Liver (tissue), 8 donors: ENCODE measurements at regions not wholly inside any gene's neighbourhood (a gene's known extent, or its start where the extent isn't known, plus 50 kb on each side); places are given as distances from the start of the nearest gene placed in this dataset.

Experiments used
- DNase-seq: peaks from one replicate; pipeline ENCODE4 v3.0.0-alpha.2; 2017; ENCODE audit warnings: low spot score
- H3K27ac ChIP-seq, 2 donors: one replicate each; pipeline ENCODE4 v1.7.0; 2013; ENCODE audit warnings: inconsistent platforms in 2 of 2, low read length in 2 of 2, control low read depth in 1 of 2, low read depth in 1 of 2, mild to moderate bottlenecking in 1 of 2
- H3K27me3 ChIP-seq, 4 donors: one replicate each; pipeline versions ENCODE4 v1.6.1 to v1.7.0; 2013; ENCODE audit warnings: low read length in 3 of 4, inconsistent platforms in 1 of 4, mild to moderate bottlenecking in 1 of 4, moderate library complexity in 1 of 4; ENCODE audit not compliant: control insufficient read depth in 4 of 4, insufficient read depth in 4 of 4
- H3K36me3 ChIP-seq, 4 donors: one replicate each; pipeline versions ENCODE4 v1.6.1 to v1.7.0; 2013; ENCODE audit warnings: low read length in 3 of 4, mild to moderate bottlenecking in 3 of 4, low read depth in 1 of 4, moderate library complexity in 1 of 4; ENCODE audit not compliant: control insufficient read depth in 4 of 4, insufficient read depth in 3 of 4
- H3K4me1 ChIP-seq, 4 donors: one replicate each; pipeline versions ENCODE4 v1.6.1 to v1.7.0; 2013; ENCODE audit warnings: low read length in 3 of 4, mild to moderate bottlenecking in 3 of 4, moderate library complexity in 1 of 4; ENCODE audit not compliant: control insufficient read depth in 4 of 4, insufficient read depth in 4 of 4
- H3K4me3 ChIP-seq, 3 donors: one replicate each; pipeline versions ENCODE4 v1.6.1 to v1.7.0; 2013; ENCODE audit warnings: low read length in 3 of 3, control low read depth in 1 of 3, low read depth in 1 of 3, mild to moderate bottlenecking in 1 of 3
- H3K9ac ChIP-seq, 2 donors: one replicate each; pipeline ENCODE4 v1.7.0; 2013; ENCODE audit warnings: low read length in 2 of 2, mild to moderate bottlenecking in 2 of 2, moderate library complexity in 2 of 2, control low read depth in 1 of 2, low read depth in 1 of 2
- H3K9me3 ChIP-seq, 4 donors: one replicate each; pipeline versions ENCODE4 v1.6.1 to v1.7.0; 2013; ENCODE audit warnings: low read length in 3 of 4; ENCODE audit not compliant: control insufficient read depth in 4 of 4
- CTCF ChIP-seq: fragments of 150-350 bp; IDR thresholded peaks from 2 replicates; pipeline ENCODE4 v1.5.1; 2017; ENCODE audit warnings: improper control_type of control experiment, low read depth, low read length; ENCODE audit not compliant: missing input control
- EGR1 ChIP-seq, 2 donors: IDR thresholded peaks; 2 replicates each; pipeline ENCODE4 v1.6.1; 2016 to 2018; ENCODE audit warnings: antibody characterized with exemption in 2 of 2, low read depth in 2 of 2
- FOXA1 ChIP-seq: IDR thresholded peaks from 2 replicates; pipeline ENCODE4 v1.6.1; 2016; ENCODE audit warnings: antibody characterized with exemption
- FOXA2 ChIP-seq: IDR thresholded peaks from 2 replicates; pipeline ENCODE4 v1.6.1; 2016; ENCODE audit warnings: antibody characterized with exemption
- GABPA ChIP-seq, 2 donors: IDR thresholded peaks in 1 of 2; conservative IDR thresholded peaks in 1 of 2; 2 replicates each; pipeline ENCODE4 v1.6.1; 2016; ENCODE audit warnings: antibody characterized with exemption in 2 of 2, mild to moderate bottlenecking in 1 of 2, moderate library complexity in 1 of 2
- HNF4A ChIP-seq, 2 donors: conservative IDR thresholded peaks; 2 replicates each; pipeline ENCODE4 v1.6.1; 2016; ENCODE audit warnings: antibody characterized with exemption in 2 of 2, mild to moderate bottlenecking in 2 of 2
- JUND ChIP-seq, 2 donors: IDR thresholded peaks; 2 replicates each; pipeline ENCODE4 v1.6.1; 2016; ENCODE audit warnings: antibody characterized with exemption in 2 of 2
- NR2F2 ChIP-seq: IDR thresholded peaks from 2 replicates; pipeline ENCODE4 v1.6.1; 2016; ENCODE audit warnings: antibody characterized with exemption
- RAD21 ChIP-seq, 2 donors: IDR thresholded peaks; 2 replicates each; pipeline ENCODE4 v1.6.1; 2016; ENCODE audit warnings: antibody characterized with exemption in 2 of 2, mild to moderate bottlenecking in 2 of 2
- REST ChIP-seq: IDR thresholded peaks from 2 replicates; pipeline ENCODE4 v1.6.1; 2016; ENCODE audit warnings: antibody characterized with exemption, mild to moderate bottlenecking
- RXRA ChIP-seq, 2 donors: IDR thresholded peaks; 2 replicates each; pipeline ENCODE4 v1.6.1; 2017 to 2018; ENCODE audit warnings: antibody characterized with exemption in 2 of 2, mild to moderate bottlenecking in 1 of 2
- SP1 ChIP-seq: IDR thresholded peaks from 2 replicates; pipeline ENCODE4 v1.6.1; 2018; ENCODE audit warnings: antibody characterized with exemption, mild to moderate bottlenecking
- TAF1 ChIP-seq: conservative IDR thresholded peaks from 2 replicates; pipeline ENCODE4 v1.6.1; 2016; ENCODE audit warnings: antibody characterized with exemption, mild to moderate bottlenecking
- YY1 ChIP-seq: IDR thresholded peaks from 2 replicates; pipeline ENCODE4 v1.6.1; 2016; ENCODE audit warnings: antibody characterized with exemption, mild to moderate bottlenecking
- WGBS: extraction: QIAGEN DNeasy Blood & Tissue Kit; methylation state at CpG from one replicate; pipeline ENCODE4 v1.1.7; 2013; 5-methylcytosine and 5-hydroxymethylcytosine counted together
- TF ChIP-seq, protein P1 (sequence below): IDR thresholded peaks from 2 replicates; pipeline ENCODE4 v1.6.1; 2016; ENCODE audit warnings: antibody characterized with exemption
- TF ChIP-seq, protein P2 (sequence below): IDR thresholded peaks from 2 replicates; pipeline ENCODE4 v1.6.1; 2016; ENCODE audit warnings: antibody characterized with exemption
- TF ChIP-seq, protein P3 (sequence below): IDR thresholded peaks from 2 replicates; pipeline ENCODE4 v1.6.1; 2016; ENCODE audit warnings: antibody characterized with exemption
- donor health status: healthy.
- donor health status: healthy.
- donor health status: healthy.
- donor health status: healthy.
- donor health status: healthy.

- H3K4me1 ChIP-seq: no peaks in the 10 kb centered on the region
- H3K4me3 ChIP-seq: no peak overlapping the region
- no peak for DNase-seq
- 81% methylated on average over 1 of the region's 1 CpG for WGBS
- H3K27ac ChIP-seq: no peak overlapping the region
- no peak for TF ChIP-seq RAD21 (IDR thresholded peaks at IDR 0.05)
- TF ChIP-seq HNF4A (conservative IDR thresholded peaks at IDR 0.05): no peak
- no peak for TF ChIP-seq SP1
- H3K27me3 ChIP-seq: no peaks in the 10 kb centered on the region
- no peaks in the 10 kb centered on the region for H3K9me3 ChIP-seq
- no peaks in the 10 kb centered on the region for H3K36me3 ChIP-seq
- no peak overlapping the region for H3K9ac ChIP-seq
These were observed 760.6 kb downstream of the NR2F2 start for GRCh38 chr15:97091093-97091492.

- Histone ChIP-seq H3K27me3 (no peaks in the 10 kb centered on the region), H3K36me3 (no peaks in the 10 kb centered on the region), H3K9ac (no peak overlapping the region), H3K9me3 (no peaks in the 10 kb centered on the region), H3K4me3 (no peak overlapping the region), H3K27ac (no peak overlapping the region), H3K4me1 (no peaks in the 10 kb centered on the region)
- 59% methylated on average over 2 of the region's 2 CpGs for WGBS
- TF ChIP-seq GABPA (IDR thresholded peaks at IDR 0.05 in 1 of 2, conservative IDR thresholded peaks at IDR 0.05 in 1 of 2) (no peak), RAD21 (IDR thresholded peaks at IDR 0.05) (no peak), CTCF (no peak), JUND (IDR thresholded peaks at IDR 0.05) (no peak), RXRA (IDR thresholded peaks at IDR 0.05) (no peak), TAF1 (no peak)
- TF ChIP-seq, protein P1, sequence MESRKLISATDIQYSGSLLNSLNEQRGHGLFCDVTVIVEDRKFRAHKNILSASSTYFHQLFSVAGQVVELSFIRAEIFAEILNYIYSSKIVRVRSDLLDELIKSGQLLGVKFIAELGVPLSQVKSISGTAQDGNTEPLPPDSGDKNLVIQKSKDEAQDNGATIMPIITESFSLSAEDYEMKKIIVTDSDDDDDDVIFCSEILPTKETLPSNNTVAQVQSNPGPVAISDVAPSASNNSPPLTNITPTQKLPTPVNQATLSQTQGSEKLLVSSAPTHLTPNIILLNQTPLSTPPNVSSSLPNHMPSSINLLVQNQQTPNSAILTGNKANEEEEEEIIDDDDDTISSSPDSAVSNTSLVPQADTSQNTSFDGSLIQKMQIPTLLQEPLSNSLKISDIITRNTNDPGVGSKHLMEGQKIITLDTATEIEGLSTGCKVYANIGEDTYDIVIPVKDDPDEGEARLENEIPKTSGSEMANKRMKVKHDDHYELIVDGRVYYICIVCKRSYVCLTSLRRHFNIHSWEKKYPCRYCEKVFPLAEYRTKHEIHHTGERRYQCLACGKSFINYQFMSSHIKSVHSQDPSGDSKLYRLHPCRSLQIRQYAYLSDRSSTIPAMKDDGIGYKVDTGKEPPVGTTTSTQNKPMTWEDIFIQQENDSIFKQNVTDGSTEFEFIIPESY: no peak
- no peak for DNase-seq
These were observed 762.2 kb downstream of the NR2F2 start for GRCh38 chr15:97092656-97093055.

DNA sequence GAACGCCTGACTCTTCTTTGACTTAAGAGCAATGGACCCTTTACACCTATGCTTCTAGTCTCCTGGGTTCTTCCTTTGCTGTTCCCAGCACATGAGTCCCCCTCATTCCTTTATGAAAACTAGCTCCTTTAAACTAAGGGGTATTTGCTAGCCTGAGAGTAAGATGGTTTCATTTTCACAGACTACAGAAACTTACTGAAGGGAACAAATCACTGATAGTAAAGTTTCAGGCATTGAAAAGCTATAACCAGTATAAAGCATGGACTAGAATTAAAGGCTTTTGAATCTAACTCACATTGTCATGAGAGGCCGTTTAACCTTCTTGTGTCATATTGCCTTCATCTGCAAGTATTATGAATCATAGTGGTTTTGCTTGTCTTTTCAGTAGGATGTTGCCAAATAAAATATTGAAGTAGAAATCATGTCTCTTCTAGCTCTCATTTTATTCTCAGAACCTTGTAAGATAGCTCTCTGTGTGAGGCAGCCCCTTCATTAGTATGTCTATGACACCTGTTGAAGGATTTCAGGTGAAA is 765.9 kb downstream of the NR2F2 start:
- Histone ChIP-seq H3K27ac (no peak overlapping the region), H3K9me3 (peaks cover 0 to 1% (median 0%) of the 10 kb centered on the region in 4 donors), H3K9ac (no peak overlapping the region), H3K4me3 (no peak overlapping the region), H3K36me3 (no peaks in the 10 kb centered on the region), H3K27me3 (peaks cover 0 to 5% (median 0%) of the 10 kb centered on the region in 4 donors), H3K4me1 (no peaks in the 10 kb centered on the region)
- no peak for DNase-seq
- TF ChIP-seq HNF4A (conservative IDR thresholded peaks at IDR 0.05) (no peak), REST (no peak), JUND (IDR thresholded peaks at IDR 0.05) (no peak), EGR1 (IDR thresholded peaks at IDR 0.05; ENCODE audit: low read depth in 2 of 2) (no peak), GABPA (IDR thresholded peaks at IDR 0.05 in 1 of 2, conservative IDR thresholded peaks at IDR 0.05 in 1 of 2) (no peak), FOXA2 (no peak), SP1 (no peak), TAF1 (no peak), FOXA1 (no peak), CTCF (no peak), RXRA (IDR thresholded peaks at IDR 0.05) (no peak), YY1 (no peak), NR2F2 (no peak), RAD21 (IDR thresholded peaks at IDR 0.05) (no peak)
- TF ChIP-seq, protein P2, sequence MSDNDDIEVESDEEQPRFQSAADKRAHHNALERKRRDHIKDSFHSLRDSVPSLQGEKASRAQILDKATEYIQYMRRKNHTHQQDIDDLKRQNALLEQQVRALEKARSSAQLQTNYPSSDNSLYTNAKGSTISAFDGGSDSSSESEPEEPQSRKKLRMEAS: no peak
- TF ChIP-seq, protein P3, sequence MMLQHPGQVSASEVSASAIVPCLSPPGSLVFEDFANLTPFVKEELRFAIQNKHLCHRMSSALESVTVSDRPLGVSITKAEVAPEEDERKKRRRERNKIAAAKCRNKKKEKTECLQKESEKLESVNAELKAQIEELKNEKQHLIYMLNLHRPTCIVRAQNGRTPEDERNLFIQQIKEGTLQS: no peak
- 34% methylated on average over 2 of the region's 2 CpGs for WGBS
